Astrocyte of the hippocampus (primary cell): ENCODE measurements at regions not wholly inside any gene's neighbourhood (a gene's known extent, or its start where the extent isn't known, plus 50 kb on each side); places are given as distances from the start of the nearest gene placed in this dataset.

Experiments used
- DNase-seq: peaks from one replicate; pipeline ENCODE4 v3.0.0; 2011; ENCODE audit warnings: low read depth, low spot score

DNA sequence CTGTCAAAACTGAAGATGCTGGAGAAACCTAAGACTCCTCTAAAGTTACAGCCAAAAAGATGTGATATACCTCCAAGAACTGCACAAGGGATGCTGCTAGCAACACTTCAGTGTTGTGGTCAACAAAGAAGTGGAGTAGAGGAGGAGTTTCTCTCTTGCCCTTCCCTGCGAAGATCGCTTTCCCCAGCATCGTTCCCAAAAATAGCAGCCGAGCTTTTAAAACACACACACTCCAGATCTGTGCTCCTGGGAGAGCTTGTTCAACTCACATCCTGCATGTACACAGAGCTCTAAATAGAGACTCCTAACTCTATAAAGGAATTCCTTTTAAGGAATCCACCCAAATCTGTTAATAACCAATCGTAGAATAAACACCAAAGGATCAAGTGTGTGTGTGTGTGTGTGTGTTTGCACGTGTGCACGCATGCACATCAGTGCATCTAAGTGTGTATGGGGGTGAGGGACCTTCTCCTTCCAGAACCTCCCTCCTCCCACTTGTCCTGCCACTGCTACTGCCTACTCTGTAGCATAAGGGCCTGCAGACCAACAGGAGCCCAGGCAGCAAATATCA, 58.5 kb downstream of the PSMG1 start:
- DNase-seq, result no peak

- DNase-seq, result no peak
These were observed 59.9 kb downstream of the PSMG1 start for GRCh38 chr21:39123375-39123774.

DNA sequence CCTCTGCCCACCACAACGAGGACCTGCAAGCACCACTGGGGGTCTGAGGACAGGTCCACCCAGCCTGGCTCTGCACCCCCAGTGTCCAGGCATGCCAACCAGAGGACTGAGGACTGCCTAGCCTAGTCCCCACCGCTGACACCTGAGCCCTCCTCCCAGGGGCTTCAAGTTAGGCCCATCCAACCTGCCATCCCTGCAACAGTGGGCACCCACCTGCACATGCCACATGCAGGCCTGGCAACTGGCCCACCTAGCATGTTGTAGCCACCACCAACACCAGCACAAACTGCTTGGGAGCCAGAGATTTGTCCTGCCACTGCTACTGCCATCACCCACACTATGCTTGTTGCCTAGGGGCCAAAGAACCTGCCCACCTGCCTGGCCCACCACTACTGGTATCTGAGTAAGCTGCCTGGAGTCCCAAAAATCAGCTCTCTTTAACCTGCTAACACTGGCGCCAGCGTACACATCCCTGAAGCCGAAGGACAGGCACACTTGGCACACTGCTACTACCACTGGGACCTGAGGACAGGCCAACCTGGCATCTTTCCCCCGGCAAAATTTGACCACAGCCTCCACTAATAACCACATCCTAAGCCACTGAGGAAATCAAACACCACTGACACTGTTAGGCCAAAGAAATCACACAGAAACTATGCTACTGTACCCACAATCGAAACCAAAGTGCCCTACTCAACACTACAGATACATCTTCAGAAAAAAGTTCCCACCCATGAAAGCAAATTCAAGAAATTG, 61.5 kb downstream of the PSMG1 start:
- peak; percentile 66 for DNase-seq

- no peak for DNase-seq
These were observed 62.2 kb downstream of the PSMG1 start for GRCh38 chr21:39120876-39121599.

GRCh38 chr21:39119891-39120290, 63.4 kb downstream of the PSMG1 start:
- no peak for DNase-seq

DNA sequence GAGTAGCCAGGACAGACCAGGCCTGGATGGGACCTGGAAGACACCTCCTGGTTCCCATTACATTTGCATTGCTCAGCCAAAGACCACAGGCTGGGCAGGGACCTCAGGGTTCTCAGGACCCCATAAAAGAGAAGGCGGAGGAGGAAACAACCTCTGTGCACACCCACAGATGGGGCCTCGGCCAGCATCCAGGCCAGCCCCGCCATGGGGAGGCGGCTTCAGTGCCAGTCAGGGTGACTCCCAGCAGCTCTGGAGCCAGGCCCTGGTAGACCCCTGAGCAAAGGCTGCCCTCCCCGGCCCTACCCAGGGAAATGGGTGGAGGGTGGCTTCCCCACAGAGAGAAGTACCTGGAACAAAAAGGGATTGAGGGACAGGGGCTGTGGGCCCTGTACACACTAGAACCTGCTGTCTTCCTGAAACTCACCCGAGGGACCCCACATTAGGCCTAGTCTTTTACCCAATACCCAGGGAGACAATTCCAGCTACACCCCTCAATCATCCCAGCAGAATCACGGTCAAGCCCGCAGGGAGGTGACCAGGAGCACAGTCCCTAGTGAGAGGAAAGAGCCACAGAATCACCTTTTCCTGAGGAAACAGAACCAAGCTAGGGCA, 64.5 kb downstream of the PSMG1 start:
- DNase-seq, result no peak

- no peak for DNase-seq
These were observed 65.2 kb downstream of the PSMG1 start for GRCh38 chr21:39118061-39118460.

- no peak for DNase-seq
These were observed 65.7 kb downstream of the PSMG1 start for GRCh38 chr21:39117440-39117970.

DNA sequence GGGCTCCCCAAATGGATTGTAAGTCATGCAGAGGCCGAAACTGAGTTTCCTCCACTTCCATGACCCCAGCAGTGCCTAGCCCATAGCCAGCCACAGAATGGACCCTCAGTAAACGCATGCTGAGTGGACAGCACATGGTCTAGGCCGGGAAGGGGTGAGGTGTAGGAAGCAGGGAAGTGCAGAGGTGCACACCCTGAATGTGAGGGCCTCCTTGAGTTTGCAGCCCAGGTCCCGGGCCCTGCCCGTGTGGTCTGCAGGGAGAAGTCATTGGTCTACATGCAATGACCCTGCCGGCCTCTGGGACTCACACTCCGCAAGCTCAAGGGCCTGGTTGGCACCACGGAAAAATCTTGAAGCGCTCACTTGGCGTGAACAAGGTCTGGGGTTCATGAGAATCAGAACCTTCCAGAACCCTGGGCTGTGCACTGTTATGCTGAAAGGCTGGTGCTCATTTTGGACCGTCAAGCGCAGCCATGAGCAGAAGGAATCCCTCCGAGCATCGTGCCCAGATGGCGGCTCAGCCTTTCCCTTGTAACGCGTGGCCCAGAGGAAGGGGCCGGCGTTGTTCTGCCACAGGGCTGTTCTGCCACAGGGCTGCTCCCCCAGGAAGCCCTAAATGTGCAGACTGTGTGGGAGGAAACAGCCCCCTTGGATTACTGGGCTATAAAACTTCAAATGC, 66.4 kb downstream of the PSMG1 start:
- no peak for DNase-seq

GRCh38 chr21:39115576-39116235, 67.5 kb downstream of the PSMG1 start:
- DNase-seq, result no peak

GRCh38 chr21:39114871-39115575, 68.2 kb downstream of the PSMG1 start:
- DNase-seq, result peak; percentile 94

GRCh38 chr21:39111931-39112550, 71.2 kb downstream of the PSMG1 start:
- DNase-seq, result peak; percentile 20

GRCh38 chr21:39110431-39110830, 72.8 kb downstream of the PSMG1 start:
- no peak for DNase-seq

- no peak for DNase-seq
These were observed 73.5 kb downstream of the PSMG1 start for GRCh38 chr21:39109596-39110210.

DNA sequence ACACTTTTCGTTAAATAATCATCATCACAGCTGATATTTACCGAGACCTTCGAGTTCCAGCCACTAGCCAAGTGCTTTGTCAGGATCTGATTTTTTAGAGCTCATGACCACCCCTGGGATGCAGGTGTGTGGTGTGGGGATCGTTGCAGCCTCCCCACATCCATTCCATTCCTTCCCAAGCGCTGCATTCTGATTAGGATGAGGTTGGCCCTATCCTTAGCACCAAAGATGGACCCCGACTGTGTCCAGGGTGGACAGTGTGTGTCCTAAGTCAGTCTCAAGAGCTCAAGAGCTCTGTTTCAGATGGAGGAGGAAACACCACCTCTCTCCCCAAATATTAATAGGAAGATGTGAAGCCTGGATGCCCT, 74.1 kb downstream of the PSMG1 start:
- no peak for DNase-seq

DNA sequence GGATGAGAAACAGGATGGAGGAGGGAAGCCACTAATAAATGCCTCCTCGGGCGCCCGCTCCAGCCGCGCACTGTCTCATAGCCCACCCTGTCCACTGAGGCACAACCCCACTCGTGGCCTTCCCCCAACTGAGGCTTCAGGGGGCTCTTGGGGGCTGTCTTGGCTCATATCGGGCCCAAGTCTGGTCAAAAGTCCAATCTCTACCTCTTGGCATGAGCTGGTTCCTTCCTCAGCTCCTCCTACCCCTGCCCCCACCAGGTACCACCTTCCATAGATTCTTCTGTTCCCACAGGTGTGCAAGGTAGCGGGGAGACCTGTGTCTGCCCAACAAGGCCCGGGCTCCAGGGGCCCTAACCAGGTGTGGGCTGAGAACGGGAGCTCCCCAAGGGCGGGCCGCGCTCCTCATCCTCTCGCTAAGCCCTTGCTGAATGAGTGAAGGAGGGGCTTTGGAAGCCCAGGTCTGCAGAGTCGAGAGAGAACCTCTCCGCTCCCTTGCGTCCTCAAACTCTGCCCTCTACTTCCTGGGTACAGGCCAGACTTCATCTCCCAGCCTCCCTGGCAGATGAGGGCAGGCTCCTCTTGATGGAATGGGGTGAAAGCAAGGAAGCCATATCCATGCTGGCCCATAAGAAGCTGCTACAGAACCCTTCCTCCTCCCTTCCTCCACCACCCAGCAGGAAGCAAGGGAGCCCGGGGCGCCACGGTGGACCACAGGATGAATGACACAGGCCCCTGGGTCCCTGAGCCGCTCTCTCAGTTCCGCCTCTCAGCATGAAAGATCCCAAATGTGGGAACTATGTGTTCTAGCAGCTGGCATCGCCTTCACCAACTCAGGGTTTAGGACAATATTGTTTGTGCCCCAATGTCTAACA, 74.7 kb downstream of the PSMG1 start:
- DNase-seq, result no peak

DNA sequence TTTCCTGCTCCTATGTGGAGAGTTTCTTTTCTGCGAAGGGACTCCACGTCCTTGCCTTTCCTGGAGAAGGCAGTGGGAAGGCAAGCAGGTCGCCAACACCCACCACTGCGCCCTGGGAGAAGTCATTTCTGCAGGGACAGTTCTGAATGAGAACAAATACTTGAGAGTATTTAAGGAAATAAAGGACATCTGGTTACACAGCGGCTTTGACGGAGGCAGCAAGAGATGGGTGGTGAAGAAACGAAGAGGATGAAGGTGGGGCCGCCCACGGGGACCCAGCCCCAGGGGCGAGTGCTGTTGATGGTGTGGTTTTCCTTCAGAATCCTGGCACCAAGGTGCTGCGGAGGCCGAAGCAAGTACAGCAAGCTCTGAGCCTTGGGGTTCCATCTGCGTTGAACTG, 75.5 kb downstream of the PSMG1 start:
- no peak for DNase-seq

- DNase-seq, result no peak
These were observed 76.3 kb downstream of the PSMG1 start for GRCh38 chr21:39106881-39107462.
